ENCODE measurements at regions not wholly inside any gene's neighbourhood (a gene's known extent, or its start where the extent isn't known, plus 50 kb on each side); places are given as distances from the start of the nearest gene placed in this dataset.

- Histone ChIP-seq H3K27ac (ENCODE audit: low read length) (no peak overlapping the region), H3K4me1 (ENCODE audit: control insufficient read depth, insufficient read depth, low read length) (peaks cover 3% of the 10 kb centered on the region; the same call in 1 of the 2 replicates), H3K9me3 (ENCODE audit: control insufficient read depth, insufficient read depth, low read length) (no peaks in the 10 kb centered on the region), H3K36me3 (ENCODE audit: control insufficient read depth, insufficient read depth, low read length) (no peaks in the 10 kb centered on the region), H3K27me3 (ENCODE audit: control insufficient read depth, insufficient read depth, low read length) (no peaks in the 10 kb centered on the region), H3K4me3 (ENCODE audit: low read length) (no peak overlapping the region)
- no peak for DNase-seq (ENCODE audit: low read depth, low spot score)
- no CpG with 5 or more reads among the region's 1 CpG for WGBS (ENCODE audit: insufficient coverage, insufficient read length)
Measured at GRCh38 chr17:79498854-79499253, 112.0 kb downstream of the RBFOX3 start.

GRCh38 chr17:79497777-79498348 is 113.0 kb downstream of the RBFOX3 start:
- no peaks in the 10 kb centered on the region for H3K27me3 ChIP-seq (ENCODE audit: control insufficient read depth, insufficient read depth, low read length)
- DNase-seq (ENCODE audit: low read depth, low spot score): no peak
- no peak overlapping the region for H3K27ac ChIP-seq (ENCODE audit: low read length)
- no CpG with 5 or more reads among the region's 4 CpGs for WGBS (ENCODE audit: insufficient coverage, insufficient read length)
- no peak overlapping the region for H3K4me3 ChIP-seq (ENCODE audit: low read length)
- H3K4me1 ChIP-seq (ENCODE audit: control insufficient read depth, insufficient read depth, low read length): peaks cover 3% of the 10 kb centered on the region; the same call in 1 of the 2 replicates
- no peaks in the 10 kb centered on the region for H3K36me3 ChIP-seq (ENCODE audit: control insufficient read depth, insufficient read depth, low read length)
- H3K9me3 ChIP-seq (ENCODE audit: control insufficient read depth, insufficient read depth, low read length): no peaks in the 10 kb centered on the region

GRCh38 chr17:79496422-79497005 is 114.3 kb downstream of the RBFOX3 start:
- Histone ChIP-seq H3K27me3 (ENCODE audit: control insufficient read depth, insufficient read depth, low read length) (no peaks in the 10 kb centered on the region), H3K4me1 (ENCODE audit: control insufficient read depth, insufficient read depth, low read length) (peaks cover 3% of the 10 kb centered on the region; the same call in 1 of the 2 replicates), H3K9me3 (ENCODE audit: control insufficient read depth, insufficient read depth, low read length) (no peaks in the 10 kb centered on the region), H3K36me3 (ENCODE audit: control insufficient read depth, insufficient read depth, low read length) (no peaks in the 10 kb centered on the region), H3K4me3 (ENCODE audit: low read length) (no peak overlapping the region), H3K27ac (ENCODE audit: low read length) (no peak overlapping the region)
- DNase-seq (ENCODE audit: low read depth, low spot score): no peak
- WGBS (ENCODE audit: insufficient coverage, insufficient read length): no CpG with 5 or more reads among the region's 13 CpGs

- H3K4me3 ChIP-seq (ENCODE audit: low read length): no peak overlapping the region
- H3K27ac ChIP-seq (ENCODE audit: low read length): no peak overlapping the region
- no CpG with 5 or more reads among the region's 11 CpGs for WGBS (ENCODE audit: insufficient coverage, insufficient read length)
- peaks cover 3% of the 10 kb centered on the region; the same call in 1 of the 2 replicates for H3K4me1 ChIP-seq (ENCODE audit: control insufficient read depth, insufficient read depth, low read length)
- no peaks in the 10 kb centered on the region for H3K36me3 ChIP-seq (ENCODE audit: control insufficient read depth, insufficient read depth, low read length)
- no peaks in the 10 kb centered on the region for H3K27me3 ChIP-seq (ENCODE audit: control insufficient read depth, insufficient read depth, low read length)
- DNase-seq (ENCODE audit: low read depth, low spot score): no peak
- no peaks in the 10 kb centered on the region for H3K9me3 ChIP-seq (ENCODE audit: control insufficient read depth, insufficient read depth, low read length)
Measured at GRCh38 chr17:79495665-79496064, 115.2 kb downstream of the RBFOX3 start.

GRCh38 chr17:79491006-79491405 is 119.8 kb downstream of the RBFOX3 start:
- DNase-seq (ENCODE audit: low read depth, low spot score): no peak
- no CpG with 5 or more reads among the region's 3 CpGs for WGBS (ENCODE audit: insufficient coverage, insufficient read length)
- H3K4me1 ChIP-seq (ENCODE audit: control insufficient read depth, insufficient read depth, low read length): peaks cover 3% of the 10 kb centered on the region
- no peak overlapping the region for H3K27ac ChIP-seq (ENCODE audit: low read length)
- H3K36me3 ChIP-seq (ENCODE audit: control insufficient read depth, insufficient read depth, low read length): no peaks in the 10 kb centered on the region
- no peak overlapping the region for H3K4me3 ChIP-seq (ENCODE audit: low read length)
- H3K9me3 ChIP-seq (ENCODE audit: control insufficient read depth, insufficient read depth, low read length): no peaks in the 10 kb centered on the region
- H3K27me3 ChIP-seq (ENCODE audit: control insufficient read depth, insufficient read depth, low read length): no peaks in the 10 kb centered on the region

GRCh38 chr17:79490530-79490929 is 120.3 kb downstream of the RBFOX3 start:
- Histone ChIP-seq H3K27ac (ENCODE audit: low read length) (no peak overlapping the region), H3K27me3 (ENCODE audit: control insufficient read depth, insufficient read depth, low read length) (no peaks in the 10 kb centered on the region), H3K9me3 (ENCODE audit: control insufficient read depth, insufficient read depth, low read length) (no peaks in the 10 kb centered on the region), H3K4me3 (ENCODE audit: low read length) (no peak overlapping the region), H3K36me3 (ENCODE audit: control insufficient read depth, insufficient read depth, low read length) (no peaks in the 10 kb centered on the region), H3K4me1 (ENCODE audit: control insufficient read depth, insufficient read depth, low read length) (peaks cover 3% of the 10 kb centered on the region)
- no peak for DNase-seq (ENCODE audit: low read depth, low spot score)
- WGBS (ENCODE audit: insufficient coverage, insufficient read length): no CpG with 5 or more reads among the region's 1 CpG

- peaks cover 4% of the 10 kb centered on the region for H3K4me1 ChIP-seq (ENCODE audit: control insufficient read depth, insufficient read depth, low read length)
- H3K9me3 ChIP-seq (ENCODE audit: control insufficient read depth, insufficient read depth, low read length): no peaks in the 10 kb centered on the region
- no peak for DNase-seq (ENCODE audit: low read depth, low spot score)
- no peak overlapping the region for H3K27ac ChIP-seq (ENCODE audit: low read length)
- H3K27me3 ChIP-seq (ENCODE audit: control insufficient read depth, insufficient read depth, low read length): no peaks in the 10 kb centered on the region
- WGBS (ENCODE audit: insufficient coverage, insufficient read length): no CpG with 5 or more reads among the region's 12 CpGs
- H3K36me3 ChIP-seq (ENCODE audit: control insufficient read depth, insufficient read depth, low read length): no peaks in the 10 kb centered on the region
- no peak overlapping the region for H3K4me3 ChIP-seq (ENCODE audit: low read length)
Measured at GRCh38 chr17:79487149-79487548, 123.7 kb downstream of the RBFOX3 start.

- WGBS (ENCODE audit: insufficient coverage, insufficient read length): no CpG with 5 or more reads among the region's 17 CpGs
- no peak for DNase-seq (ENCODE audit: low read depth, low spot score)
- no peak overlapping the region for H3K4me3 ChIP-seq (ENCODE audit: low read length)
- H3K36me3 ChIP-seq (ENCODE audit: control insufficient read depth, insufficient read depth, low read length): no peaks in the 10 kb centered on the region
- peaks cover 4% of the 10 kb centered on the region for H3K4me1 ChIP-seq (ENCODE audit: control insufficient read depth, insufficient read depth, low read length)
- no peaks in the 10 kb centered on the region for H3K9me3 ChIP-seq (ENCODE audit: control insufficient read depth, insufficient read depth, low read length)
- no peak overlapping the region for H3K27ac ChIP-seq (ENCODE audit: low read length)
- H3K27me3 ChIP-seq (ENCODE audit: control insufficient read depth, insufficient read depth, low read length): no peaks in the 10 kb centered on the region
Measured at GRCh38 chr17:79485991-79486390, 124.9 kb downstream of the RBFOX3 start.

GRCh38 chr17:79485419-79485985 is 125.3 kb downstream of the RBFOX3 start:
- H3K36me3 ChIP-seq (ENCODE audit: control insufficient read depth, insufficient read depth, low read length): no peaks in the 10 kb centered on the region
- no CpG with 5 or more reads among the region's 22 CpGs for WGBS (ENCODE audit: insufficient coverage, insufficient read length)
- H3K27ac ChIP-seq (ENCODE audit: low read length): no peak overlapping the region
- DNase-seq (ENCODE audit: low read depth, low spot score): no peak
- no peaks in the 10 kb centered on the region for H3K27me3 ChIP-seq (ENCODE audit: control insufficient read depth, insufficient read depth, low read length)
- H3K9me3 ChIP-seq (ENCODE audit: control insufficient read depth, insufficient read depth, low read length): no peaks in the 10 kb centered on the region
- H3K4me1 ChIP-seq (ENCODE audit: control insufficient read depth, insufficient read depth, low read length): peaks cover 4% of the 10 kb centered on the region
- no peak overlapping the region for H3K4me3 ChIP-seq (ENCODE audit: low read length)

GRCh38 chr17:79484600-79485418 is 126.0 kb downstream of the RBFOX3 start:
- peaks cover 4% of the 10 kb centered on the region for H3K4me1 ChIP-seq (ENCODE audit: control insufficient read depth, insufficient read depth, low read length)
- H3K36me3 ChIP-seq (ENCODE audit: control insufficient read depth, insufficient read depth, low read length): no peaks in the 10 kb centered on the region
- no peaks in the 10 kb centered on the region for H3K27me3 ChIP-seq (ENCODE audit: control insufficient read depth, insufficient read depth, low read length)
- H3K9me3 ChIP-seq (ENCODE audit: control insufficient read depth, insufficient read depth, low read length): no peaks in the 10 kb centered on the region
- no peak overlapping the region for H3K4me3 ChIP-seq (ENCODE audit: low read length)
- no peak for DNase-seq (ENCODE audit: low read depth, low spot score)
- WGBS (ENCODE audit: insufficient coverage, insufficient read length): no CpG with 5 or more reads among the region's 11 CpGs
- H3K27ac ChIP-seq (ENCODE audit: low read length): no peak overlapping the region

Data from iPS DF 6.9 (cell line).